Testis (tissue), 2 donors: ENCODE measurements at regions not wholly inside any gene's neighbourhood (a gene's known extent, or its start where the extent isn't known, plus 50 kb on each side); places are given as distances from the start of the nearest gene placed in this dataset.

Experiments
- POLR2A ChIP-seq: fragments of 450-650 bp; IDR thresholded peaks from one replicate; pipeline ENCODE4 v1.6.1; 2017; ENCODE audit warnings: antibody characterized with exemption, mild to moderate bottlenecking, moderate library complexity
- TF ChIP-seq, protein P1 (sequence below), 3 experiments: fragments of 450-650 bp in 2 of 3; fragments of 200-600 bp in 1 of 3; sonication (generic) in 1 of 3; IDR thresholded peaks; one replicate each; pipeline ENCODE4 v1.5.1; 2016 to 2019; ENCODE audit warnings: antibody characterized with exemption in 3 of 3, mild to moderate bottlenecking in 2 of 3, moderate library complexity in 1 of 3

DNA sequence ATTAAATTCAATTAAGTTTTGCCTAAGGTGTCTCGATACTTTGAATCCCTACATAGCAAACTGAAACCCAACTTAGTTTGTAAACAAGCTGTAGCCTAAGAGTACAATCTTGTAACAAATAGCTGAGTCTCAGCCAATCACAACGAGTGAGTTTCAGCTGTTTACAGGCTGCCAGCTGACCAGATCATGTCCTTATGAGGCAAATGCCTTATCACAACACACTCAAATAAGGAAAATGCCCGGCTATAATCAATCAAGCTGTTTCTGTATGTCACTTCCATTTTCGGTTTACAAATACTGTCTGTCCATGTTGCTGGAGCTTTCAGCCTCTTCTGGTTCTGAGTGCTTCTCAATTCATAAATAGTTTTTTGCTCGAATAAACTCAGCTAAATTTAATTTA is 943.8 kb downstream of the SLC16A7 start:
- TF ChIP-seq, protein P1, sequence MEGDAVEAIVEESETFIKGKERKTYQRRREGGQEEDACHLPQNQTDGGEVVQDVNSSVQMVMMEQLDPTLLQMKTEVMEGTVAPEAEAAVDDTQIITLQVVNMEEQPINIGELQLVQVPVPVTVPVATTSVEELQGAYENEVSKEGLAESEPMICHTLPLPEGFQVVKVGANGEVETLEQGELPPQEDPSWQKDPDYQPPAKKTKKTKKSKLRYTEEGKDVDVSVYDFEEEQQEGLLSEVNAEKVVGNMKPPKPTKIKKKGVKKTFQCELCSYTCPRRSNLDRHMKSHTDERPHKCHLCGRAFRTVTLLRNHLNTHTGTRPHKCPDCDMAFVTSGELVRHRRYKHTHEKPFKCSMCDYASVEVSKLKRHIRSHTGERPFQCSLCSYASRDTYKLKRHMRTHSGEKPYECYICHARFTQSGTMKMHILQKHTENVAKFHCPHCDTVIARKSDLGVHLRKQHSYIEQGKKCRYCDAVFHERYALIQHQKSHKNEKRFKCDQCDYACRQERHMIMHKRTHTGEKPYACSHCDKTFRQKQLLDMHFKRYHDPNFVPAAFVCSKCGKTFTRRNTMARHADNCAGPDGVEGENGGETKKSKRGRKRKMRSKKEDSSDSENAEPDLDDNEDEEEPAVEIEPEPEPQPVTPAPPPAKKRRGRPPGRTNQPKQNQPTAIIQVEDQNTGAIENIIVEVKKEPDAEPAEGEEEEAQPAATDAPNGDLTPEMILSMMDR (IDR thresholded peaks at IDR 0.05): no peak
- TF ChIP-seq POLR2A: no peak
